Muscle of leg (tissue), 3 donors: ENCODE measurements at regions not wholly inside any gene's neighbourhood (a gene's known extent, or its start where the extent isn't known, plus 50 kb on each side); places are given as distances from the start of the nearest gene placed in this dataset.

Experiments
- DNase-seq: peaks from one replicate; pipeline ENCODE4 v3.0.0; 2013
- H3K27ac ChIP-seq: one replicate; pipeline ENCODE4 v1.5.1; 2013; ENCODE audit warnings: mild to moderate bottlenecking, low read length, control low read depth
- H3K27me3 ChIP-seq: one replicate; pipeline ENCODE4 v1.6.1; 2013; ENCODE audit warnings: low read length; ENCODE audit not compliant: control insufficient read depth, insufficient read depth
- H3K36me3 ChIP-seq: one replicate; pipeline ENCODE4 v1.6.1; 2013; ENCODE audit warnings: low read length; ENCODE audit not compliant: control insufficient read depth, insufficient read depth
- H3K4me1 ChIP-seq: one replicate; pipeline ENCODE4 v1.6.1; 2013; ENCODE audit warnings: low read length; ENCODE audit not compliant: control insufficient read depth, insufficient read depth
- H3K4me3 ChIP-seq: one replicate; pipeline ENCODE4 v1.5.1; 2013; ENCODE audit warnings: low read length, control low read depth
- H3K9me3 ChIP-seq: replicated peaks from 2 replicates; pipeline ENCODE4 v1.6.1; 2013; ENCODE audit warnings: low read depth, low read length; ENCODE audit not compliant: control insufficient read depth
- WGBS: methylation state at CpG from one replicate; pipeline ENCODE4 v1.1.5; 2013; ENCODE audit warnings: missing lambda C conversion rate; ENCODE audit not compliant: insufficient coverage; 5-methylcytosine and 5-hydroxymethylcytosine counted together

- 85% methylated on average over 3 of the region's 7 CpGs for WGBS
- no peaks in the 10 kb centered on the region for H3K9me3 ChIP-seq
Observed at GRCh38 chr6:138038142-138038870, 68.9 kb downstream of the PERP start.

More at GRCh38 chr6:138038142-138038870, 68.9 kb downstream of the PERP start:
- Histone ChIP-seq H3K27ac (no peak overlapping the region), H3K27me3 (no peaks in the 10 kb centered on the region), H3K4me3 (no peak overlapping the region), H3K36me3 (no peaks in the 10 kb centered on the region), H3K4me1 (no peaks in the 10 kb centered on the region)
- no peak for DNase-seq
